ENCODE measurements at regions not wholly inside any gene's neighbourhood (a gene's known extent, or its start where the extent isn't known, plus 50 kb on each side); places are given as distances from the start of the nearest gene placed in this dataset.
"Not testable (repeated sequence)": the region's sequence is repeated elsewhere in the genome, so short reads cannot be mapped to it uniquely, and the experiment has no call there.

- no peak for DNase-seq
Observed at GRCh38 chr20:30511322-30512030, 746.0 kb upstream of the DEFB115 start.

GRCh38 chr20:30513050-30513628 is 744.3 kb upstream of the DEFB115 start:
- no peak for DNase-seq

- DNase-seq, result not testable (repeated sequence)
Observed at GRCh38 chr20:30515915-30516314, 741.5 kb upstream of the DEFB115 start.

GRCh38 chr20:30518906-30519305 is 738.6 kb upstream of the DEFB115 start:
- not testable (repeated sequence) for DNase-seq

- not testable (repeated sequence) for DNase-seq
Observed at GRCh38 chr20:30521686-30522415, 735.6 kb upstream of the DEFB115 start.

- DNase-seq, result not testable (repeated sequence)
Observed at GRCh38 chr20:30524155-30524554, 733.3 kb upstream of the DEFB115 start.

GRCh38 chr20:30524761-30525160 is 732.7 kb upstream of the DEFB115 start:
- not testable (repeated sequence) for DNase-seq

GRCh38 chr20:30533653-30534052 is 723.8 kb upstream of the DEFB115 start:
- DNase-seq, result not testable (repeated sequence)

GRCh38 chr20:30537459-30537858 is 720.0 kb upstream of the DEFB115 start:
- DNase-seq, result not testable (repeated sequence)

- not testable (repeated sequence) for DNase-seq
Observed at GRCh38 chr20:30540330-30541069, 717.0 kb upstream of the DEFB115 start.

- not testable (repeated sequence) for DNase-seq
Observed at GRCh38 chr20:30551236-30551635, 706.2 kb upstream of the DEFB115 start.

GRCh38 chr20:30556797-30557196 is 700.7 kb upstream of the DEFB115 start:
- not testable (repeated sequence) for DNase-seq

GRCh38 chr20:30565086-30565485 is 692.4 kb upstream of the DEFB115 start:
- not testable (repeated sequence) for DNase-seq

GRCh38 chr20:30569867-30570266 is 687.6 kb upstream of the DEFB115 start:
- not testable (repeated sequence) for DNase-seq

- not testable (repeated sequence) for DNase-seq
Observed at GRCh38 chr20:30570622-30571021, 686.8 kb upstream of the DEFB115 start.

GRCh38 chr20:30574337-30574736 is 683.1 kb upstream of the DEFB115 start:
- not testable (repeated sequence) for DNase-seq

GRCh38 chr20:30579069-30579468 is 678.4 kb upstream of the DEFB115 start:
- DNase-seq, result not testable (repeated sequence)

GRCh38 chr20:30579824-30580438 is 677.5 kb upstream of the DEFB115 start:
- peak; percentile 2 for DNase-seq

GRCh38 chr20:30581839-30582238 is 675.6 kb upstream of the DEFB115 start:
- not testable (repeated sequence) for DNase-seq

GRCh38 chr20:30584403-30584802 is 673.1 kb upstream of the DEFB115 start:
- not testable (repeated sequence) for DNase-seq

GRCh38 chr20:30585244-30585796 is 672.1 kb upstream of the DEFB115 start:
- DNase-seq, result not testable (repeated sequence)

GRCh38 chr20:30586178-30586577 is 671.3 kb upstream of the DEFB115 start:
- DNase-seq, result not testable (repeated sequence)
